ENCODE measurements at regions not wholly inside any gene's neighbourhood (a gene's known extent, or its start where the extent isn't known, plus 50 kb on each side); places are given as distances from the start of the nearest gene placed in this dataset.
"Not testable (repeated sequence)": the region's sequence is repeated elsewhere in the genome, so short reads cannot be mapped to it uniquely, and the experiment has no call there.

GRCh38 chr18:75742516-75742915, 315.0 kb upstream of the SMIM21 start:
- DNase-seq (ENCODE audit: low spot score): no peak

GRCh38 chr18:75739682-75740081, 312.2 kb upstream of the SMIM21 start:
- no peak for DNase-seq (ENCODE audit: low spot score)

GRCh38 chr18:75735291-75735690, 307.8 kb upstream of the SMIM21 start:
- DNase-seq (ENCODE audit: low spot score): no peak

DNA sequence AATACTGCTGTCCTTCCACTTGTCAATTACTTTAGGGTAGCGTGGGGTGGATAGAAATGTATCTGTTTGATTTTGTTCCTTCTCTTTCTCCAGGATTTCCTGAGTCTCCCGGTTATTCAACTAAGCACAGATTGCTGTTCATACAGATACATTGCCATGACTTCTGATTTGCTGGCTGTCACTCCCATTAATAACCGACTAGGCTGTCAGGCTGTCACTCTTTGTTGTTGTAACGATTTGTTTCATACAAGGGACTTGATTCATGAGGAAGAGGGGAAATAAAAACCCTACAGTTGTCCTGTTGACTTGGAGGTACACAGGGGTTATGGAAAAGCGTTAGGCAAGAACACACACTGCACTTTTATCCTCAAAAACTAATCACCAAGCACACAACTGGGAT, 302.7 kb upstream of the SMIM21 start:
- DNase-seq (ENCODE audit: low spot score): no peak

- no peak for DNase-seq (ENCODE audit: low spot score)
Measured at GRCh38 chr18:75728621-75729020, 301.1 kb upstream of the SMIM21 start.

GRCh38 chr18:75727456-75727855, 300.0 kb upstream of the SMIM21 start:
- no peak for DNase-seq (ENCODE audit: low spot score)

GRCh38 chr18:75723521-75724340, 296.2 kb upstream of the SMIM21 start:
- no peak for DNase-seq (ENCODE audit: low spot score)

DNA sequence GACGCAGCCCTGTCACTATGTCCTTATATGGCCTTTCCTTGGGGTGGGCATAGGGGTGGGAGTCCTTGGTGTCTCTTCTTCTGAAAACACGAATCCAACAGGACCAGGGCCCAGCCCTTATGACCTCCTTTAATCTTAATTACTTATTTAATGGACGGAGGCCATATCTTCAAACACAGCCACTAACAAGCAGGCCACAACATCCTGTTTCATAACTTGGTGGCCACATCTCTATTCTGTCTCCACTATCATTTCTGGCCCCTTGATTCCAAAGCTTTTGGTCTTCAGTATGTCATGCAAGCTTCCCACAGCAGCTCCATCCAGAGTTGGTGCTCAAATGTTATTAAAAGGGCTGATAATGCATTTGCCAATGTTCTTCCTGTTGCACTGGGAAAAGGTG, 287.3 kb upstream of the SMIM21 start:
- DNase-seq (ENCODE audit: low spot score): no peak

GRCh38 chr18:75712124-75712867, 284.8 kb upstream of the SMIM21 start:
- DNase-seq (ENCODE audit: low spot score): not testable (repeated sequence)

GRCh38 chr18:75700561-75700960, 273.1 kb upstream of the SMIM21 start:
- no peak for DNase-seq (ENCODE audit: low spot score)

DNA sequence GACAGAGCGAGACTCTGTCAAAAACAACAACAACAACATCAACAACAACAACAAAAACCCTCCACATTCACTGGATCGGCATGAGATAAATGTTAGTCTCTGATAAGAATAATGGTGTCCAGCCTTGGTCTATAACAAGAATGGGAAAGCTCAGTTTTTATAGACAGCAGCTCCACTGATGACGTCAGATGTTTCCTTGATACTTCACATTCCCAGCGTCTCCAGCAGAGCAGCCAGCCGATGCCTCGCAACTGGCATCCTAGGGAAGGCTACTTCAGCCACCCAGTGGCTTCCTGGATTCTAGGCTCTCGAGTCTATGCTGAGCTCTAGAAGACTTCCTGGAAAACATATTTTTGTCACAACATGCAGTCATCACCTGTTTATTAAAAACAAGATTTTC, 271.4 kb upstream of the SMIM21 start:
- DNase-seq (ENCODE audit: low spot score): no peak

GRCh38 chr18:75697493-75697892, 270.0 kb upstream of the SMIM21 start:
- no peak for DNase-seq (ENCODE audit: low spot score)

DNA sequence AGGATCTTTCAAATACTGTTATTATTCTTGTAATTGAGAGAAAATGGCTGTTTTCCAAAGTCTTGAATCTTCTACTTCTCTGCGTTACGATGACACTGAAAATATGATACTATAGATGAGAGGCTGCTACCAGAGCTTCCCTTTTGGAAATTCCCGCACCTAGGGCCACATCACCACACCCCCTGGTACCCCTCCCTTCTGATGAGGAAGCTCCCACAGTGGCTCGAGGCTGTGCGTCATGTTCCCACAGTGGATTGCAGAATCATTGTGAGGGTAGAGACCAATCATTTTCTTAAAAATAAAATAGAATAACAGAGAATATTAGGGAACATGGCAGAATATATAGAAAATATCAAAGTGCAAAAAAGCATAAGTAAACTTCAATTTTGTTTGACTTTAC, 268.9 kb upstream of the SMIM21 start:
- no peak for DNase-seq (ENCODE audit: low spot score)

GRCh38 chr18:75694292-75694691, 266.8 kb upstream of the SMIM21 start:
- no peak for DNase-seq (ENCODE audit: low spot score)

- DNase-seq (ENCODE audit: low spot score): no peak
Measured at GRCh38 chr18:75691483-75691882, 264.0 kb upstream of the SMIM21 start.

- DNase-seq (ENCODE audit: low spot score): not testable (repeated sequence)
Measured at GRCh38 chr18:75690283-75690682, 262.8 kb upstream of the SMIM21 start.

DNA sequence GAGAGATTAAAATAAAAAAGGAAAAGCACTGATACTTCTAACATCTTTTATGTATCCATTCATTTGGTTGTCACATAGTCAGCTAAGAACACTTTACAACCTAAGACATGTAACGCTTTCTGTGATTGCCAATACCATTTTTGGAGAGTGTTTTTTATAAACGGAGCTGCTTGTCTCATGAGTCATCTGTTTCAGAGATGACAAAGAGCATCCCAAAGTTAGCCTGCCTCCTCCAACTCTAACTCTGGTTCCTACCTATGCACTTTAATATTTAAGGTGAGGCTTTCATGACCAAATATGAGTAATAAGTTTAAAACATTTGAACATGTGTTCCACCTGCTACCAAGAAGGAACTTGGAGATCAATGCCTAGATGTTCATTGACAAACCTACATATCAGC, 260.1 kb upstream of the SMIM21 start:
- DNase-seq (ENCODE audit: low spot score): no peak

GRCh38 chr18:75683426-75683825, 255.9 kb upstream of the SMIM21 start:
- DNase-seq (ENCODE audit: low spot score): no peak

DNA sequence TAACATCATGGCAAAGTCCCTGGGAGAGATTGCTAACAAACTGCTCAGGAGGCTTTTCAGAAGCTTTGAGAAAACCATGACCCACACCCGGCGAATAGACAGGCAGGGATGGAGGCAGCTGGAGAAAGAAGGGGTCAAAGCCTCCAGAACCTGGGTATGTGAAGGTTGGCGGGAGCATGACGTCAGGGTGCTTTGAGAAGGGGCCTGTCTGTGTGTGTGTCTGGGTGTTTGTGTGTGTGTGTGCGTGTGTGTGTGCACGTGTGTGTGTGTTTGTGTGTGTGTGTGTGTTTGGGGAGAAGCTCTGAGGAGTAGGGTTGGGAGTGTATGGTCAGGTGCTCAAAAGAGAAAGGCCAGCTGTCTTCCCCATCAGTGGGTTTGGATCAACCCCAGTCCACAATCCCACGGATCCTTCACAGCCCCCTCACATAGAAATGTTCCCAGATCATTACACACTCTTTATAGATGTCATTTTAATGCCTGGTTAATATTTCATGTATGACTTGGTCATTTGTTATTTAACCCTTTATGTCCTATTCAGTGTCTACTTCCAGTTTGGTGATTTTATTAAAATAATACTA, 254.1 kb upstream of the SMIM21 start:
- DNase-seq (ENCODE audit: low spot score): no peak

DNA sequence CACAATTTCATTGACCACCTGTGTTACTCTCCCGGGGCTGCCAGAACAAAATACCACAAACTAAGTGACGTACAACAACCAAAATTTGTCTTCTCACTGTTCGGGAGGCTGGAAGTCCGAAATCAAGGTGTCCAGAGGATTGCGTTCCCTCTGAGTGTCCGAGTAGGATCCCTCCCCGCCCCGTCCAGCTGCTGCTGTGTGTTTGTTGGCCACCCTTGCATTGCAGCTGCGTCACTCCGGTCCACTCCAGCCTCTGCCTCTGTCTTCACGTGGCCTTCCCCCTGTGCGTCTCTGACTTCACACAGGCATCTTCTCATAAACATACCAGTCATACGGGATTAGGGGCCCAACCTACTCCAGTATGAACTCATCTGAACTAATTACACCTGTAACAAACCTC, 251.8 kb upstream of the SMIM21 start:
- no peak for DNase-seq (ENCODE audit: low spot score)

DNA sequence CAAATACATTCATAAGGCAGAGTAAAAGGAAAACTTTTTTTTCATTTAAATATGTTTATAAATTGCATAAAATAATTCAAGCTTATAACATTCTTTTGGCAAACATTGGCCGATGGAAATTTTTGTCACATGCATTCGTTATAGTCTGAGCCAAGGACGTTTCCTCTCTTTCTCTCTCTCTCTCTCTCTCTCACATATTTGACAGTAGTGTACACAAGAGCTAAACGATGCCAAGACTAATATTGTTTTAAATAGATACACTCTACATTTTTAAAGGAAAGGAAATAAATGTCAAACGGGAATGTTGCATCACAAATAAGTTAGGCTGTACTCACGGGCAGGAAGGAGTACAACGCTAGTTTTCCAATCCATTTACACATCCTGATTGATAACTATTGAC, 251.1 kb upstream of the SMIM21 start:
- no peak for DNase-seq (ENCODE audit: low spot score)

DNA sequence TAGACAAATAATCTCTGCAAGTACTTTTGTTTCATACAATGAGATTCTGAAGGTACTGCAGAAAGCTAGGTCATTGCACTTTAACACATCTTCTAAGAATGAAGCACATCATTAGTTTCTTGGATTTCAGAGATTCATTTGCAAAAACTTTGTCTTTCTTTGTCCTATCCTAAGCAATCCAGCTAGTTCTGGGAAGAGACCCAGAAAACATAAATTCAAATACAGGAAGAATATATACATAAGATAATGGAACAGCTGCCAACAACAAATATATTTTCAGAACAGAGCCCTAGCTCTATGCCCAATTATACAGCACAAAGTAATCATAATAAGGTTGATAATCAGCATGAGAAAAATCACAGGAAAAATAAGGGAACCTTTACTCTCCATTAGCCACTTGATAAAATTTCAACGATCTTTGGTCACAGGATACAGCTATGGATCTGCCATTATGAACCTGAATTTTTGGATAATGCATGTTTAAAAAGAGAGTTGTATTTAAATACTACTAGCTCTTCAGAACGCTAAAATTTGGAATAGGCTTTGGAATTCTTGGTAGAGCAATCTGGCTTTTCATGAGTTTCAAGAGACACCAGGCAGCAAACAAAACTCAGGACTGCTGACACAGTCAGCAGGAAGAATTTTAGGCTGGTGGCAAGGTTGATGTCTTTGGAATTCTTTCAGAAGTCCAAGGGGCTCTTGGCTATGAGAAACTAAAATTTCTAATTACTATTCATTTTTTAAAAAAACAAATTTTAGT, 250.4 kb upstream of the SMIM21 start:
- DNase-seq (ENCODE audit: low spot score): no peak
